ENCODE measurements at regions not wholly inside any gene's neighbourhood (a gene's known extent, or its start where the extent isn't known, plus 50 kb on each side); places are given as distances from the start of the nearest gene placed in this dataset.

DNA sequence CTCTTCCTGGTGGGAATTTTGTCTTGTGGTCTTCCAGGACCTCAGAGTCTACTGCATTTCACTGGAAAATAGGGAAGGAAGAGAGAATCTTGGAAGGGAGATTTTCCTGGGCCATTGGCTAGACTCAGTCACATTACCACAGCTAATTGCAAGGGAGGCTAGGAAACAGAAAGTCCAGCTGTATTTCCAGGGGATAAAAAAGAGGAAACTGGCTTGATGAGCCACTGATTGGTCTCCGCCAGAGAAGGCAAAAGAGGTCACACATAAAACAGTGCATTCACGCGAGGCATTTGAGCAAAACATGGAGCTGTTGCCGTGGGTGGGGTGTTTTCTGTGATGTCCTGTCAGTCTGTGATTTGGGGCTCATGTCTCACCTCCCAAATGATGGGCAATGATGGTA is 345.3 kb downstream of the FOXL1 start:
- TF ChIP-seq POLR2A (IDR thresholded peaks at IDR 0.05; ENCODE audit: low read length), result no peak
- TF ChIP-seq GATA1 (IDR thresholded peaks at IDR 0.05; ENCODE audit: low read depth, low read length), result no peak

All from erythroblast (primary cell).